NCI-H345 treated with DMSO at 0.1 percent for 48 hours (cell line): ENCODE measurements at regions not wholly inside any gene's neighbourhood (a gene's known extent, or its start where the extent isn't known, plus 50 kb on each side); places are given as distances from the start of the nearest gene placed in this dataset.
"Not testable (repeated sequence)": the region's sequence is repeated elsewhere in the genome, so short reads cannot be mapped to it uniquely, and the experiment has no call there.

Source experiments
- DNase-seq: peaks from one replicate; lab custom pipeline; 2025; ENCODE audit not compliant: unreplicated experiment; lab: John Stamatoyannopoulos, UW

DNA sequence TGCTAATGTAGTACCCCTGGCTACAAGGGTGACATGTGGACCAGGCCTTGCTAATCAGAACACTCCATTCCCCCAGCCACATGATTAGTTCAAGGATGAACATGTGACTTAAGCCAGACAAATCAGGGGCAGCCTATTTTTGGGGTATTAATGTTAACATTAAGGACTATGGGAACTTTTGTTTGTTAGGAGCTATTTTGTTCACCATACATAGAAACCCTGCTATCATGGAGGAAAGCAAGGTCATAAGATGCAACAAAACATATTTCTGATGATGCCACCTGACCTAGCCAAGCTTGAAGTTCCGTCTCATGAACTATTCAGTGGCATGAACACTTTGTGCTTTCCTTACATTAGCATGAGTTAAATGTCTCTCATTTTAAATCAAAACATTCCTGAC, 90.8 kb upstream of the PELI2 start:
- no peak for DNase-seq

DNA sequence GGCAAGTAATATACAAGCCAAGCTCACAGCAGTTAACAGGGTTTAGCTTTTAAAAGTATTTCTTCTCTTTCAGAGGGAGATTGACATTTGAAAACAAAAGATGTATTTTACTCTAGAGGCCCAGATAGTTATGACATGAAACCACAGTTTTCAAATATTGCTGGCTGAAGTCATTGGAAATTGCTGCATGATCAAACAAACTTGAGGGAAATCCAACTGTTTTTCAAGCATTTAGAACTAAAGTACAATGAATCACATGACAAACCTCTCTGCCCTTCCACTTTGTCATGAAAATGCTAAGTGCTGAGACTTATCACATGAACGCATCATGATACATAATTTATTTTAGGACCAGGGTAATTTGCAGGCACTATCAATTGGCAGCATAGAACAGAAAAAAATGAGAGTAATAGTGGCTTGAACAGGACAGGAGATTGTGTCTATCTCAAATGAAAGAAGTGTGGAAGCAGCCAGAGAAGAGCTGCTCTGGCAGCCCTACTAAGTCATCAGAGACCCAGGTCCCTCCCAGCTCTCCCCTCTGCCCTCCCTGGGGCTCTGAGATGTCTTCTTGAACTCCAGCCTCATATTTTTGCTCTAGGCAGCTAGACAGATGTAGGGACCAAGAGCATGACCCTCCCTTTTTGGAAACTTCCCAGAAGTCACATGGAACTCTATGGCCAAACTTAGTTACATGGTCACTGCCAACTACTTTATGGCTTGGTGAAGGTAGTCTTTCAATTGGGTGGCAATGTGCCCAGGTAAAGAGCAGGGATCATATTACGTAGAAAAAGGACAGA, 90.1 kb upstream of the PELI2 start:
- no peak for DNase-seq

DNA sequence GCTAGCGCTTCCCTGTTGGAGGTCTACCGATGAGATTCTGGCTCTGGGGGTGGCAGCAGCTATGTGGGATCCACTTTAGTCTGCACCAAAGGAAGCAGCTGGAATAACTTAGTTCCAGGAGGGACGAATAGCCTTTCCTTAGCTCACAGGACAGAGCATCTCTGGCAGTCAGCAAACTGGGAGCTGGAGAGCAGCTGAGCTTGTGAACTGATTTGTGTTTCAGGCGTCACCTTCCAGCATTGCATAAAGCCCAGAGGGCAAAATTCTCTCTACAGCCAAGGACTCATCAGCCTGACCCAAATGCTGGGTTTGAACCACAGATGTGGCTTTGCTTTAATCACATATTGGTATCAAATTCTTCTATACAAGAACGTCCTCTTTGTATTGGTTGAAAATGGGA, 81.9 kb upstream of the PELI2 start:
- DNase-seq: no peak

DNA sequence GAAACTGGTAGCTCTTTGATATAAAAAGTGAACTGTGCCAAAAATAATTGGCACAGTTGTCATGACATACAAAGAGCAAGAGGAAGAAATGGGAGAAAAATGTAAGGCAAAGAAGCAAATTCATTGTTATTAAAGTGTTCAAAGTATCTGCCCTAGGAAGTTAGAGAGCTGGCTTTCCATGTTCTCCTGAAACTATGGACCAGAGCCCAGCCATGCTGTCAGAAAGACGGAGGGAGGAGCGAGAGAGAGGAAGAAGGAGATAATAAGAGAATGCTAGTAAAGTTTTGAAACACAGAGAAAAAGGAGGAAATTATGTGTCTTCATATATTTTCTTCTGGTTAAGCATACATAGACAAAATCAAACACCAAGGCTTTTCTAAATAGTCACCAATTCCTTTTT, 78.1 kb upstream of the PELI2 start:
- no peak for DNase-seq

DNA sequence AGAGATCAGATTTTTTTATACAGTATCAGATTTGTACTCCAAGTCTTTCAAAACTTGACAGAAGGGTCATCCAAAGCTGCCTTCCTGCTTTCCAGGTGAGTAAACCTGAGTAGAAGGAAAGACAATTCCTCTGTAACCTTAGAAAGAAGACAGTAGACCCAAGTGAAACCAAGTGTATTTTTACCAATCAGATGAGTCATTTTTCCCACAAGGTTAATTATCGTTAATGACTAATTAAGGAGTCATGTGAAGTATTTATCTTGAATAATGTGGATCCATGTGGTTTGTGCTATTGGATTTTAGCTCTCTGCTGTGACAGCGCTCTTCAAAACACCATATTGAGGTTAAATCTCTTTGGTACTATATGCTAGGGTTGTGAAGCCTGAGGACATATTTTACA, 74.0 kb upstream of the PELI2 start:
- no peak for DNase-seq

DNA sequence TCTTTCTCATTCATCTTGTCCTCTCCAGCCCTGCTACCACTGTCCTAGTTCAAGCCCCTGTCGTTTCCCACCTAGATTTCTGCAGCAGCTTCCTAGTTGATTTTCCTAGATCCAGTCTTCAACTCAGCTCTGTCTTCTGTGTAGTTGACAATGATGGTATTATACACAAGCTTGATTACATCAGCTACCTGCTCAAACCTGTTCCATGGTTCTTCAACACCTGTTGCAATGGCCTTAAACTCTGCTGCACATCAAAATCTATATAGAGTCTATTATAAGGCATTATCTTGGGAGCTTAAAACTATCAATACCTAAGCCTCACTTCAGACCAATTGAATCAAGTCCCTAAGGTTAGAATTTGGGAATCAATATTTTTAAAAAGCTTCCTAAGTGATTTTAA, 71.7 kb upstream of the PELI2 start:
- DNase-seq: no peak

DNA sequence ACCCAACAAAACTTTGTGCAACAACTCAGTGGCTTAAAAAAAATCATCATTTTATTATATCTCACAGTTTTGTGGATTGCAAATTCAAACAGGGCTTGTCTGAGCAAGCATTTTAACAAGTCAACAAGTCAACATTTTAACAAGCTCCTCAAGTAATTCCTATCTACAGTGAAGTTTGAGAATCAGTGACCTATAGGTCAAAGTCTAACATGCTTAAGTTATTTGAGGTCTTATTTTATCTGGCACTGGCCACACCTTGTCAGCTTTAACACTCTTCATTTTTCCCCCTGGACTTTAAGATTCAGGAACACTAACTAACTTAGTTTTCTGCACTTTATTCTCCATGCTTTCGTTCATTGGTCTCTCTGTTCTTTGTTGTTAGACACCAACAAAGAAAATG, 71.2 kb upstream of the PELI2 start:
- no peak for DNase-seq

DNA sequence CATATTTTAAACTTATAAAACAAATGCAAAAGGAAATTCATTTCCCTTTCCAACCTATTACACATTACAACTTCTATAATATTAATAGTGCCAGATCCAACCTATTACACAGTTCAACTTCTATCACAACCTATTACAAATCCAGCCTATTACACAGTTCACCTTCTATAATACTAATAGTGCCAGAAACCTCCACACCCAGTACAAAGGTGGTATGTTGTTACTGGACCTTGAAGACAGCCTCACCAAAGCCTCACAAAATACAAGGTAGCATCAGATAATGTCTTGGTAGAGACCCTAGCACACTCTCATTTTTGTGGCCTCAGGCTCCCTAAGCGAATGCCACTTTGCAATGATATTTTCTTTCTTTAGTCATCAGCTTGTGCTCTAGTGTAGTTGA, 68.7 kb upstream of the PELI2 start:
- no peak for DNase-seq

DNA sequence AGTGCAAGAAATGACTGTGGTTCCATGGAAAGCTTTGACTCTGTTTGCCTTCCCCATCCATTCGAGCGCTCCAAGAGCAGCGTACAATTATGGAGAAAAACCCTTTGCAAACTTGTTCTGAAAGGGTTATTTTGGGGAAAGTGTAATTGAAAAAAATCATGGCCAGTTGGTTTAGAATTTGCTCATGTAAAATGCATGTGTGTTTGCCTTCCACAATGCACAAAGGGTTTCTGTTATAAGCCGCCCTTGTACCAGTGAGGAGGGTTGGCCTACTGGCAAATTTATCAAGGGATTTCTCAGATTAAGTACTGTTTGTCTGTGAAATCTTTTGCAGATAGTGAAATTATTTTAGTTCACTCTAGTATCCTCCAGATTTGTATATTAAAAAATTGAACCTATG, 62.7 kb upstream of the PELI2 start:
- DNase-seq: no peak

DNA sequence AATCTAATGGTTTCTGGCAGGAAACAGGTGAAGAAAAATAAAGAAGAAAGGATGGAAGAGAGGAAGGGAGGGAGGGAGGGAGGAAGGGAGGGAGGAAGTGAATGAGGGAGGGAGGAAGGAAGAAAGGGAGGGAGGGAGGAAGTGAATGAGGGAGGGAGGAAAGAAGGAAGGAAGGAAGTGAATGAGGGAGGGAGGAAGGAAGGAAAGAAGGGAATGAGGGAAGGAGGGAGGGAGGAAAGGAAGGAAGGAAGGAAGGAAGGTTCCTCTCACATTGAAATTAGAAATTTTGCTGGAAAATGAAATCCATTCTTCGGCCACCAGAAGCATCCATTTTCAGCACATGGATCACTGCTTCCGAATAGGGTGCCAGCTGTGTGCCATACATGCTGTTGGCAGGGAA, 62.2 kb upstream of the PELI2 start:
- no peak for DNase-seq

DNA sequence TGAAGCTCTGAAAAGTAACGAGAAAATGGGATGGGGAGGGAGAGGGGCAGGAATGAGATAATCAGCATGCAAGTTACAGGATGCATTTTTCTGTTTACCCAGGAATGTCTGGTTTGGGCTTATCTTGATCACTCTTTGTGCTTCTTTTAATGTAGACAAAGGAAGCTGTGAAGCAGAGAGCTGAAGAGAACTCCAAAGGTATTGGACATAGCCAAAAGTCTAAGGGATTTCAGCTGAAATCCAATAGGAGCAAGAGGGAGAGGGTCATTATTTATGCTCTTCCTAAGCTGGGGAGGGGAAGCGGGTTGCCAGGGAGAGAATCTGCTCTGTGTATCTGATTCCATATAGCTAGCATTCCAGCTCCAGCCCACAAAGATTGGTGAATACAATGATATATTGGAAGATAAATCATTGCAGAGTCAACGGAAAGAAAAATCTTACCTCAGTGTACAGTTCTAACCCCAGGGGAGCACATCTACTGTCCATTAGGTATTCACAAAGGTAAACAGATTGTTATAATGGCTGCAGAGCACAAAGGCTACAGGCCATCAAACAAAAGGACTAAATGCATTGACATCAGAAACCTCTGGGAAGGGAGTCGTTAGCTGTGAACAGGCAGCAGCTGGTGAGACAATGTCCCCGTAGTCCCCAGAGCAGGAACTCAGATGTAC, 61.0 kb upstream of the PELI2 start:
- DNase-seq: peak; percentile 87

DNA sequence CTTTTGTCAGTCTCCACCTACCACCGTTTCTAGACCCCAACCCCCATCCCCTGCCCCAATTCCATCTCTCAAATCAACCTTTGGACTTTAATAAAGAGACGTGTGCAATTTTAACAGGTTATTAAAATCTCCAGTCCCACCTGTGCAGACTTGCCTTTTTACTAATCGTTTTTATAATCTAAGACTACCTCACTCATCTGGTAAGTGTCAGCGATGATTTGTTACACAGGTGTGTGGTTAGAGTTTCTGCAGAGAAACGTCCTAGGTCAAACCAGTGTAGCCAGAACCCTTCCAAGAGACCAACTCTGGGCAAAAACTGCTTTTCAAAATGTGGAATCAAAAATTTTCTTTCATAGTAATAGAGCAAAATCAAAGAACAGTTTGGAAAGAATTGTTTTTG, 60.4 kb upstream of the PELI2 start:
- no peak for DNase-seq

DNA sequence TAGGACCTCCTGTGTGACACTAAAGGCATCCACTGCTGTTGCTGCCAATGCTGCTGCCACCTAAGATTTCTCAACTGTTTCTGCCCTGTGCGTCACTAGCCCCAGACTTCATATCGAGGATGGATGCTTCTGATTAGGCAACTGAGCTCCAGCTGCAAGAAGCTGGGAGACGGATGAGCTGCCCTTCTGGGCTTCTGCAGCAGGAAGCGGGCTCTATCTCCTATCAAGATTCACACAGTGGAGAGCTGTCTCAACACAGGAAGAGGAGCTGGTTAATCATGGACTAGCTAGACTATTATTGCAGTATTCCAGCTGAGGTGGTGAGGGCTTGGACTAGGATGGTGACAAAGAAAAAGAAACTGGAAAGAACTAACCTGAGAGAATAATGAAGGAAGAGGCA, 59.2 kb upstream of the PELI2 start:
- DNase-seq: no peak

DNA sequence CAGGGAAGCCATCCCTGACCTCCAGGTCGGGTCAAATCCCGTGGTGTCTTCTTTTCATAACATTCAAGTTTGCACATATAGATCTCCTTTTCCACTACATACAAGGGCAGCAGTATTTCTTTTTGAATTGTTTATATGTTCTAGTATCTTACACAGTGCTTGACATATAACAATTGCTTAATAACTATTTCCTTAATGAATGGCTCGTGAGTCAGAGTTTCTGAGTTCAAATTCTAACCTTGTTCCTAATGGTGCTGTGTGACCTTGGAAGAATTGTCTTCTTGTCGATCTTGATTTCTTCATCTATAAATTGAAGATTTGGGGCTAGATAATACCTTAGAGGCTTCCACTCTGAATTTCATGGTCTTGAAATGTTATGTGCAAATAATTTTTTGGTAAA, 57.2 kb upstream of the PELI2 start:
- DNase-seq: no peak

DNA sequence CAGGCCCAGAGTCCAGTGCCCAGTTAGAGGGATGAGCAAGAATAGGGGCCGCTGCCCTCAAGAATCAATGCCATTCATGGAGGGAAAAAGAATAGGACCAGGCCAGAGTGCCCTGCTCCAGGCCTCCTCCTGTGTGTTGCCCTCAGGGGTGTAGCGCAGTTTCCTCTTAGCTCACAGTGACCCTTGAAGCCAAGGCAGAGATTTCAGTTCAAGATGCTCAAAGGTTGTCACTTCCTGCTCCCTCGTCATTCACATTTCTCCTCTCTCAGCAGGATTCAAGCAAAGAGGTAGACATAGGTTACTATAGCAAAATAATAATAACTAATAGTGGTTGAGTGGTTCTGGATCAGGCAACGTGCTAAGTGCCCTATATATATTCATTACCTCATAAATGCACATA, 55.1 kb upstream of the PELI2 start:
- no peak for DNase-seq

DNA sequence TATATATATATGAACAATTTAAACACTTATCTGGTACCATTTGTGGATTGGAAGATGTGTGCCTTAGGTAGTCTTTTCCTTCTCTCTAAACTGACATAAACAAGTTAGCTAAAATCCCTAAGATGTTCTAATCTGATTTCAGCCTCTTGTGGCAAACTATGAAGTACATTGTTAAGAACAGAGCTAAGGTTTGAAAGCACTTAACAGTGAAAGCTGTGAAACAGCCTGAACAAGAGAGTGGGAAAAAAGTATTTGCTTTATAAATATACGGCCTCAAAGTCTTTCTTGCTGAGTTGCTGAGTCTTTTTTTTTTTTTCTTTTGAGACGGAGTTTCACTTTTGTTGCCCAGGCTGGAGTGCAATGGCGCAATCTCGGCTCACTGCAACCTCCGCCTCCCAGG, 53.7 kb upstream of the PELI2 start:
- no peak for DNase-seq

DNA sequence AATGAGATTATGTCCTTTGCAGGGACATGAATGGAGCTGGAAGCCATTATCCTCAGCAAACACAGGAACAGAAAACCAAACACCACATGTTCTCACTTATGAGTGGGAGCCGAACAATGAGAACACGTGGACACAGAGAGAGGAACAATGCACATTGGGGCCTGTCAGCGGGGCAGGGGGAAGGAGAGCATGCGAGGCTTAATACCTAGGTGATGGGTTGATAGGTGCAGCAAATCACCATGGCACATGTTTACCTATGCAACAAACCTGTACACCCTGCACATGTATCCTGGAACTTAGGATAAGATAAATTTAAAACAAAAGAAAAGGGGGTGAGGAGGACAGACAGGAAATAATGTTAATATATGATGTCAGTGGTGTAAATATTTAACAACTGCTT, 53.0 kb upstream of the PELI2 start:
- not testable (repeated sequence) for DNase-seq

DNA sequence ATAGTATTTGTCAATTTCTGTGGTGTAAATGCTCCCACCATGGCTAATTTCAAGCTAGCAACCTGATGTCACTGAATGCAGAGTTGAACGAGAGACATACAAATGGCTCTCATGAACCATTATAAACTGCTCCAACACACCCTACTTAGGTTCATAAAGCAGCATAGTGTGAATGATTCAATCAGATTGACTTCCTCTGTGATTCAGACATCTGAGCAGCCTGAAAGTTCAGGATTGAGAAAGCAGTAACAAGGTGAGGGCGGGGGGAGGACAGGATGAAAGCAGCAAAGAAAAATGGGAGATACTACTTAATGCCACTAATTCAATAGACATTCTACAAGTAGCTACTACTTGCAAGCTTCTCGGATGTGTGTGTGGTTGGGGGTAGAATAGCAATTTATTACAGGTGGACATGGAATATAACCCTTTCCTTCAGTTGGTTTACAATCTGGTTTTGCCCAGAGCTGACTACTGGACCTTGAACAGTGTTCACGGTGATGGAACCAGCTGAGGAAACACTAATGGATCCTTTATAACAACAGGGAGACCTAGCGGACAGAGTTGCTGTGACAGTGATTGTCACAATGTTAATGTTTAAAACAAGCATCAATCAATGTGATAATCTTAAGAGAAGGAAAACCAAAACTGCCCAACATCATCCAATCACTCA, 52.5 kb upstream of the PELI2 start:
- no peak for DNase-seq
